NT2/D1 (cell line): ENCODE measurements at regions not wholly inside any gene's neighbourhood (a gene's known extent, or its start where the extent isn't known, plus 50 kb on each side); places are given as distances from the start of the nearest gene placed in this dataset.

Experiments used
- DNase-seq: peaks from one replicate; pipeline ENCODE4 v3.0.0-alpha.2; 2011; ENCODE audit warnings: low read depth, low spot score
- H3K27me3 ChIP-seq: 2 replicates; pipeline ENCODE4 v1.6.0; 2011; ENCODE audit warnings: mild to moderate bottlenecking; ENCODE audit not compliant: insufficient read length, insufficient read depth
- H3K36me3 ChIP-seq: 2 replicates; pipeline ENCODE4 v1.6.1; 2011; ENCODE audit warnings: mild to moderate bottlenecking, low read length, mixed read lengths; ENCODE audit not compliant: insufficient read depth, insufficient read length
- H3K4me1 ChIP-seq: 2 replicates; pipeline ENCODE4 v1.5.1; 2011; ENCODE audit not compliant: insufficient read depth, insufficient read length
- H3K4me3 ChIP-seq: 2 replicates; pipeline ENCODE4 v1.5.1; 2011; ENCODE audit warnings: low read depth; ENCODE audit not compliant: insufficient read length
- H3K9ac ChIP-seq: 2 replicates; pipeline ENCODE4 v1.6.0; 2011; ENCODE audit warnings: low read depth; ENCODE audit not compliant: insufficient read length
- H3K9me3 ChIP-seq: 2 replicates; pipeline ENCODE4 v1.5.1; 2011; ENCODE audit warnings: mild to moderate bottlenecking, low read length; ENCODE audit not compliant: insufficient read depth
- SUZ12 ChIP-seq: IDR thresholded peaks from 2 replicates; pipeline ENCODE4 v1.6.1; 2011; ENCODE audit not compliant: insufficient read length, insufficient read depth; ENCODE audit errors: extremely low read depth
- YY1 ChIP-seq: IDR thresholded peaks from 2 replicates; pipeline ENCODE4 v1.6.1; 2011; ENCODE audit not compliant: insufficient read length, insufficient read depth
- ZNF274 ChIP-seq: IDR thresholded peaks from 2 replicates; pipeline ENCODE4 v1.6.1; 2011; ENCODE audit warnings: mild to moderate bottlenecking, low read depth, low read length

DNA sequence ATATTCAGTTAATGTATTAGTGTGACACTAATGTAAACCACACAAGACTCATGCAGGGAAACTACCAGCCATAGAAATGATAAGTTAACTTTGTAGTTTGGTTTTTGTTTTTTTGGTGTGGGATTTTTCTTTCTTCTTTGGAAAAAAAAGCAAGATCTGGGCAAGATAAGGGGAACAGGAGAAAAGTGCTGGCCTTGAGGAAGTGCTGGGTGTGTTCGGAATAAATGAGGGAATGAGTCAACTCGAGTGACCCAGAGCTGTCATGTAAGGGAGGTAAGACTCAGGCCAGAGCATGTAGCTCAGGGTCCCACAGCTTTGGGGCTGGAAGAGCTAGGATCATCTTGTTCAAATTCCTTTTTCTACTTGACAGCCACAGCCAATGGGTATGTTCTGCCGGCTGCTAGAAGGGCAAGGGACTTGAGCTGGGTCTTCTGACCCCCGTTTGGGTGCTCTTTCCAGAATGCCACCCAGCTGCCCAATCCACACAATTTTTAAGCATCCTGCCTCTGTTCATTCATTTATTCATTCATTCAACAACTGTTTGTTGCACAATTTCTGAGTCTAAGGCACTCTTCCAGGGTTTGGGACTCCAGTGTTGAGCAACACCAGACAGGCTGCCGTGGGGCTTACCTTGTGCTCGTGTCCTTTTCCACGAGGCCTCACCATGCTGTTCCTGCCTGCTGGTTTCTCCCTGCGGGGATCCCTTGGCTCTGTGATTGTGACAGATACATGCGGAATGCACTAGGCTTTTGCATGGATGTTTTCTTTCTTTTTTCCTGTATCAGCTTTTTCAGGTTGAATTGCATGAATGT, 54.5 kb downstream of the CLDN34 start:
- Histone ChIP-seq H3K27me3 (no peaks in the 10 kb centered on the region), H3K9ac (no peak overlapping the region), H3K4me1 (peaks cover 2% of the 10 kb centered on the region), H3K36me3 (peaks cover 42% of the 10 kb centered on the region), H3K4me3 (no peak overlapping the region), H3K9me3 (peaks cover 20% of the 10 kb centered on the region)
- no peak for DNase-seq
- TF ChIP-seq SUZ12 (no peak), ZNF274 (no peak), YY1 (no peak)

DNA sequence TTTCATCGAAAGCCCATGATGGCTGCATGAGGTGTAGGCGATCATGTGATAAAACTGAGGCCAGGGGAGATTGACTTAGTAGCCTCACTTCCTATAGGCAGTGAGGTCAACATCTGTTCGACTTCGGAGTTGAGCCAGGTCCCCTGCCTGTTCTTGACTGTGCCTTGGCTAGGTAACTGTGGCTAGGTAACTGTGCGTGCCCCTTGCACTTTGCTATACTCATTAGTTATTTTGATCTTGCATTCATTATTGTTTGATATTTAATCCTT, 55.0 kb downstream of the CLDN34 start:
- no peak for TF ChIP-seq SUZ12
- no peak for TF ChIP-seq YY1
- no peak for TF ChIP-seq ZNF274
- Histone ChIP-seq H3K27me3 (no peaks in the 10 kb centered on the region), H3K9me3 (peaks cover 20% of the 10 kb centered on the region), H3K4me1 (peaks cover 2% of the 10 kb centered on the region), H3K4me3 (no peak overlapping the region), H3K9ac (no peak overlapping the region), H3K36me3 (peaks cover 44% of the 10 kb centered on the region)
- no peak for DNase-seq

DNA sequence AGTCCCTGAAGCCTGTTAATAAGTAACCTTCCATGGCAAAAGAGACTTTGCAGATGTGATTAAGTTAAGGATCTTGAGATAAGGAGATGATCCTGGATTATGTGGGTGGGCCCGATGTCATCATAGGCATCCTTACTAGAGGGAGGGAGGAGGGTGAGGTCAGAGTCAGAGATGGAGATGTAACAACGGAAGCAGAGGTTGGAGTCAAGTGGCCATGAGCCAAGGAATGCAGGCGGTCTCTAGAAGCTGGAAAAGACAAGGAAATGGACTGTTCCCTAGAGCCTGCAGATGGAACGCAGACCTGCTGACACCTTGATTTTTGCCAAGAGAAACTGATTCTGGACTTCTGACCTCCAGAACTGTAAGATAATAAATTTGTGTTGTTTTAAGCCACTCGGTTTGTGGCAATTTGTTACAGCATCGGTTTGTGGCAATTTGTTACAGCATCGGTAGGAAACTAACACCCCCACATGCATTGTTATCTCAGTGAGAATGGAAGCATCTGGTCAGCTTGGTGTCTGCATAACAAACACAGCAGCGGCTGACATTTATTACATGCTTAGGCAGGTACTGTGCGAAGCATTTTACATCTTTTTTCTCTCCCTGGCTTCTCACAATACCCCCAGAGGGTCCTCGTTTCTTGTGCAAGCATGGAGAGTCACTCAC, 55.6 kb downstream of the CLDN34 start:
- Histone ChIP-seq H3K27me3 (no peaks in the 10 kb centered on the region), H3K36me3 (peaks cover 49% of the 10 kb centered on the region), H3K9ac (no peak overlapping the region), H3K4me3 (no peak overlapping the region), H3K9me3 (peaks cover 20% of the 10 kb centered on the region), H3K4me1 (peaks cover 2% of the 10 kb centered on the region)
- DNase-seq = no peak
- TF ChIP-seq YY1 = no peak
- no peak for TF ChIP-seq ZNF274
- TF ChIP-seq SUZ12 = no peak

DNA sequence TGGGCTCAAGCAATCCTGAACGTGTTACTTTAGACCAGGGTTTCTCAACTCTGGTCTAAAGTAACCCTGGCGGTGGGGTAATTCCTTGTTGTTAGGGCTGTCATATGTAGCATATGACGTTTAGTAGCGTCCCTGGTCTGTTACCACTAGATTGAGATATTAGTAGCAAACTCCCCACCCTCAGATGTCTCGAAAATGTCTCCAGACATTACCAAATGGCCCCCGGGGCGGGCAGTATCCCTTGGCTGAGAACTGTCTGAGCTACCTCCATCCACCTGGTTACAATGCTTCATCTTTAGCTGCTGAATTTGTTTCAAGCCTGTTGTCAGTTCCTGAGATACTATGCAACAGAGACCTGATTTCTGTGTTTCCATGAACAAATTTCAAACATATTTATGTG, 56.7 kb downstream of the CLDN34 start:
- no peak for DNase-seq
- Histone ChIP-seq H3K27me3 (no peaks in the 10 kb centered on the region), H3K4me3 (no peak overlapping the region), H3K9me3 (peaks cover 20% of the 10 kb centered on the region), H3K9ac (no peak overlapping the region), H3K36me3 (peaks cover 49% of the 10 kb centered on the region), H3K4me1 (peaks cover 2% of the 10 kb centered on the region)
- no peak for TF ChIP-seq SUZ12
- no peak for TF ChIP-seq ZNF274
- TF ChIP-seq YY1 = no peak

DNA sequence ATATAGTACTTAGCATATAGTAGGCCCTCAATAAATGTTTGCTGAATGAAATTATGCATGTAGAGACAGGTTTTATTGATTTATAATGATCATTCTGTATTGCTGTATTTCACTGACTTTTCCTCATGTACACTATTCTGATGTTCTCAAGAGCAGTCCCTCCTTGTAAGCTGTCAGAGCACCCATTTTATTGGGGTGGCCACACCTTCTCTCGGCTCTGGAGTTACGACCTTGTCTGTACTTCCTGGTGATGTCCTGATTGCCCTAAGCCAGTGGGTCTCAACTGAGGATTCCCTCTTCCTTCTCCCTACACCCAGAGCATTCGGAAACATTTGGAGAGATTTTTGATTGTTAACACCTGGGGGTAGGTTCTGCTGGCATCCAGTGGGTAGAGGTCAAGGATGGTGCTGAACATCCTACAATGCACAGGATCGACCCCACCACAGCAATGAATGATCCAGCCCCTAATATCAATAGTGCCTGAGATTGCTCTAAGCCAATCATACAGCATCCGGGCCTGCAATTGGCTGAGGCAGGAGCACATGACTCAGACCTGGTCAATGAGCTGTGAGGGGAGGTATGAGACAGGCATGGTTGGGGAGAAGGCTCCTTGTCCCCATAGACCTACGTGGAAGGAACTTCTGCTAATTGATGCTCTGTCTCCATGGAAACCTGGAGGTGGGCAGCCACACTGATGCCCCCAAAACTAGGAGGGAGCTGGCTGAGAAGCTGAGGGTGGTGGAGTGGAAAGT, 58.8 kb downstream of the CLDN34 start:
- no peak for DNase-seq
- Histone ChIP-seq H3K4me1 (peaks cover 2% of the 10 kb centered on the region), H3K4me3 (no peak overlapping the region), H3K27me3 (no peaks in the 10 kb centered on the region), H3K36me3 (peaks cover 39% of the 10 kb centered on the region), H3K9ac (no peak overlapping the region), H3K9me3 (peaks cover 6% of the 10 kb centered on the region; the same call in 1 of the 2 replicates)
- TF ChIP-seq YY1 = no peak
- TF ChIP-seq ZNF274 = no peak
- TF ChIP-seq SUZ12 = no peak

DNA sequence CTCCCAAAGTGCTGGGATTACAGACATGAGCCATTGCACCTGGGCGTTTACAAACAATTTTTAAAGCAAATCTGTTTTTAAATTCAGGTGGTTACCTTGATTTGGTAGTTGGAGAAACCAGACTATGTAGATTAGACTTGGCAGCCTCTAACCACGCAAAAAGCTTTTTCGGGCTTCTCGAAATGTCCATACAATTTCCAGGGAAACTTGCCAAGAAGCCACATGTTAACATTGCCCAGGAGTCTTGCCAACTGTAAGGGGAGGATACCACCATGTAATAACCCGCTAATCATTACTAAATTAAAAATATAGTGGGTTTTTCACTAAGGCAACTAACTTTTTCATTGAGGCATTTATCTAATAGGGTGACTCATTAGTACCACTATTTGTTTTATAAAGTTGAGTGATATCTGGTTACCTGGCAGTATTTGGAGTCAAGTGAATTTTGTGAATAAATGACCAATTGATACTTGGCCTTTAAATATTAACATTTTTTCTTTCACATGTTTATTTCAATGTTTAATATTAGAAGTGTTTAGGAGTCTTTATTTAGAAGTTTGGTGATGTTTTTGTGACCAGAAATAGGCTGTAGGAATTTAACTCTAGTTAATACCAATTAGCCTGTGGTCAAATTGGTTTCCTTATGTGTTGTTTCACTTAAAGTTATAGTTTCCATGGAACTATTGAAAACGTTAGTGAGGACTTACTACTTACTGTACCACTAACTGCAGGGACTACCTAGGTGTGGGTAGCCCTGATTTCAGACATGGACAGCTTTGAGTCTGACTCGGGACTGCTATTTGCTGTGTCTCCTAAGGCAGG, 61.3 kb downstream of the CLDN34 start:
- Histone ChIP-seq H3K36me3 (peaks cover 23% of the 10 kb centered on the region), H3K4me1 (peaks cover 5% of the 10 kb centered on the region), H3K27me3 (no peaks in the 10 kb centered on the region), H3K9ac (no peak overlapping the region), H3K4me3 (no peak overlapping the region), H3K9me3 (no peaks in the 10 kb centered on the region)
- no peak for DNase-seq
- TF ChIP-seq YY1 (no peak), SUZ12 (no peak), ZNF274 (no peak)

DNA sequence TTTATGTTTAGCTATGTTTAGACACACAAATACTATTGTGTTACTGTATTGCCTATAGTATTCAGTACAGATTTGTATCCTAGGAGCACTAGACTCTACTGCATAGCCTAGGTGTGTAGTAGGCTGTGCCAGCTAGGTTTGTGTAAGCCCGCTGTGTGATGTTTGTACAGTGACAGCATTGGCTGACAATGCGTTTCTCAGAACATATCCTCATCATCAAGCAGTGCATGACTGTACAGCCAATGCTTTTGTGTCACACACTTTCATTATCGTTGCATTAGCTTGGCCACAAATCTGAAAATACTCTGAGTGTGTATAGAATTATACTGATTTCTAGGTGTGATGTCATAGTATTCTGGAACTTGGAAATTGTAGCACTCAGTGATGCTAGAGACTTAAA, 63.4 kb downstream of the CLDN34 start:
- no peak for DNase-seq
- TF ChIP-seq ZNF274 = no peak
- TF ChIP-seq YY1 = no peak
- TF ChIP-seq SUZ12 = no peak
- no peak overlapping the region for H3K9ac ChIP-seq

More for the DNA sequence above, 63.4 kb downstream of the CLDN34 start:
- no peak overlapping the region for H3K4me3 ChIP-seq
- no peaks in the 10 kb centered on the region for H3K9me3 ChIP-seq
- no peaks in the 10 kb centered on the region for H3K27me3 ChIP-seq
- peaks cover 18% of the 10 kb centered on the region for H3K36me3 ChIP-seq
- peaks cover 5% of the 10 kb centered on the region for H3K4me1 ChIP-seq
